IPS-NIHi7 (cell line): ENCODE measurements at regions not wholly inside any gene's neighbourhood (a gene's known extent, or its start where the extent isn't known, plus 50 kb on each side); places are given as distances from the start of the nearest gene placed in this dataset.
A peak's percentile ranks its signal among the peaks of the same experiment; 100 is the strongest.
"Not testable (repeated sequence)": the region's sequence is repeated elsewhere in the genome, so short reads cannot be mapped to it uniquely, and the experiment has no call there.

Experiments used
- DNase-seq: peaks from one replicate; pipeline ENCODE4 v3.0.0; 2012; ENCODE audit warnings: mixed read lengths; ENCODE audit errors: extremely low spot score

- no peak for DNase-seq
Observed at GRCh38 chr17:49898366-49899190, 50.7 kb upstream of the TAC4 start.

GRCh38 chr17:49899191-49899485, 51.3 kb upstream of the TAC4 start:
- DNase-seq, result peak; percentile 91

- DNase-seq, result no peak
Observed at GRCh38 chr17:49899588-49899987, 51.7 kb upstream of the TAC4 start.

GRCh38 chr17:49900801-49901200, 52.9 kb upstream of the TAC4 start:
- DNase-seq, result not testable (repeated sequence)

- DNase-seq, result peak; percentile 44
Observed at GRCh38 chr17:49901460-49902331, 53.8 kb upstream of the TAC4 start.

GRCh38 chr17:49903523-49903922, 55.7 kb upstream of the TAC4 start:
- no peak for DNase-seq

GRCh38 chr17:49904893-49905292, 57.0 kb upstream of the TAC4 start:
- DNase-seq, result no peak

GRCh38 chr17:49906531-49907136, 58.8 kb upstream of the TAC4 start:
- no peak for DNase-seq

- no peak for DNase-seq
Observed at GRCh38 chr17:49907279-49907678, 59.4 kb upstream of the TAC4 start.

- no peak for DNase-seq
Observed at GRCh38 chr17:49908782-49909714, 59.9 kb upstream of the DLX4 start.

- peak; percentile 84 for DNase-seq
Observed at GRCh38 chr17:49910094-49910857, 58.7 kb upstream of the DLX4 start.

- no peak for DNase-seq
Observed at GRCh38 chr17:49910858-49911204, 58.2 kb upstream of the DLX4 start.

- no peak for DNase-seq
Observed at GRCh38 chr17:49911719-49912118, 57.3 kb upstream of the DLX4 start.

- DNase-seq, result no peak
Observed at GRCh38 chr17:49913226-49914095, 55.5 kb upstream of the DLX4 start.

GRCh38 chr17:49914096-49914490, 54.9 kb upstream of the DLX4 start:
- DNase-seq, result no peak

GRCh38 chr17:49914664-49915063, 54.3 kb upstream of the DLX4 start:
- no peak for DNase-seq

GRCh38 chr17:49915260-49915659, 53.7 kb upstream of the DLX4 start:
- DNase-seq, result no peak

- peak; percentile 64 for DNase-seq
Observed at GRCh38 chr17:49915670-49916069, 53.3 kb upstream of the DLX4 start.

GRCh38 chr17:49916854-49917515, 52.0 kb upstream of the DLX4 start:
- DNase-seq, result no peak
